Immature natural killer cell (primary cell): ENCODE measurements at regions not wholly inside any gene's neighbourhood (a gene's known extent, or its start where the extent isn't known, plus 50 kb on each side); places are given as distances from the start of the nearest gene placed in this dataset.
"Not testable (repeated sequence)": the region's sequence is repeated elsewhere in the genome, so short reads cannot be mapped to it uniquely, and the experiment has no call there.

Experiments used
- DNase-seq, 3 donors: peaks; one replicate each; pipeline ENCODE4 v3.0.0; 2022; ENCODE audit warnings: mixed read lengths in 1 of 3
- H3K27ac Mint-ChIP-seq, 6 donors: one replicate each; pipeline ENCODE4 v1.8.0; 2020; ENCODE audit warnings: mixed read lengths in 6 of 6, mild to moderate bottlenecking in 5 of 6, inconsistent platforms in 4 of 6, moderate library complexity in 3 of 6
- H3K27me3 Mint-ChIP-seq, 3 donors: one replicate each; pipeline ENCODE4 v1.8.0; 2020 to 2021; ENCODE audit warnings: low read depth in 3 of 3, mild to moderate bottlenecking in 3 of 3, mixed read lengths in 3 of 3, moderate library complexity in 3 of 3, inconsistent platforms in 1 of 3
- H3K36me3 Mint-ChIP-seq, 3 donors: one replicate each; pipeline ENCODE4 v1.8.0; 2020; ENCODE audit warnings: mixed read lengths in 3 of 3, inconsistent platforms in 2 of 3, mild to moderate bottlenecking in 2 of 3
- H3K4me1 Mint-ChIP-seq, 2 donors: one replicate each; pipeline ENCODE4 v1.8.0; 2020; ENCODE audit warnings: inconsistent platforms in 2 of 2, mild to moderate bottlenecking in 2 of 2, mixed read lengths in 2 of 2, moderate library complexity in 1 of 2
- H3K4me3 Mint-ChIP-seq, 5 donors: one replicate each; pipeline ENCODE4 v1.8.0; 2020; ENCODE audit warnings: mild to moderate bottlenecking in 5 of 5, mixed read lengths in 5 of 5, inconsistent platforms in 3 of 5, moderate library complexity in 3 of 5
- H3K9me3 Mint-ChIP-seq, 6 donors: one replicate each; pipeline ENCODE4 v1.8.0; 2020; ENCODE audit warnings: mild to moderate bottlenecking in 6 of 6, mixed read lengths in 6 of 6, inconsistent platforms in 4 of 6, moderate library complexity in 3 of 6

DNA sequence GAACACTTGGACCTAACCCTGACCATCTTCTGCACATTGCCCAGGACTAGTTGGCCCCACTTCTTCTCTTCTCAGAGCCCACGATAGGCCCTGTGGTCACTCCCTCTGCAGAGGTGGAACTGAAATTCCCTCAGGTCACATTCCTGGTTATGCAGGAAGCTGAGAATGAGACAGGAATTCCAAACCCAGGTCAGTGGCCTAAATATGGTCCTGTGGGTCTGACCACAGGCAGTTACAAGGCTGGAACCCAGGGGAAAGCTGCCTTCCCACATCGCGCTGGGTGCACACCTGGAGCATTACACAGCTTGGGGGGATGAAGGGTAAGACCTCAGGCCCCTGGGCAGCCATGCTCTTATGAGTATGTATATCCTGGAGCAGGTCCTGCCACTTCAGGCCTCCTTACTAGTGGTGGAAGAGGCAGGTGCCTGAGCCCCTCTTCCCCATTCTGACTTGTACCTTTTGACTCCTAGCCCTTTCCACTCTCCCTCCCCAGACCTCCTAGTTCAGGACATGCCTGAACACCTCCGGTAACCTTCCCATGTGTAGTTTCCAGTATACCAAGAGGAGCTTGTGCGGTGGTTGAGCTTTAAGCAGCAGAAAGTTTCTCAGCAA is 173.5 kb downstream of the ASMT start:
- no peaks in the 10 kb centered on the region for H3K4me1 Mint-ChIP-seq
- H3K27me3 Mint-ChIP-seq, result peaks cover 3 to 4% (median 3%) of the 10 kb centered on the region in 3 donors
- no peak overlapping the region for H3K4me3 Mint-ChIP-seq
- peaks cover 4 to 22% (median 11%) of the 10 kb centered on the region in 6 donors for H3K9me3 Mint-ChIP-seq
- DNase-seq, result no peak
- H3K27ac Mint-ChIP-seq, result no peak overlapping the region
- peaks cover 4 to 10% (median 8%) of the 10 kb centered on the region in 3 donors for H3K36me3 Mint-ChIP-seq

- H3K27ac Mint-ChIP-seq, result no peak overlapping the region
- no peaks in the 10 kb centered on the region for H3K9me3 Mint-ChIP-seq
- no peaks in the 10 kb centered on the region for H3K36me3 Mint-ChIP-seq
- no peak overlapping the region for H3K4me3 Mint-ChIP-seq
- H3K4me1 Mint-ChIP-seq, result no peaks in the 10 kb centered on the region
- no peak for DNase-seq
- no peaks in the 10 kb centered on the region for H3K27me3 Mint-ChIP-seq
Observed at GRCh38 chrX:1792636-1793035, 177.8 kb downstream of the ASMT start.

GRCh38 chrX:1794586-1794985 is 179.7 kb downstream of the ASMT start:
- Mint-ChIP-seq H3K27ac (no peak overlapping the region), H3K27me3 (no peaks in the 10 kb centered on the region), H3K36me3 (no peaks in the 10 kb centered on the region), H3K4me1 (no peaks in the 10 kb centered on the region), H3K9me3 (no peaks in the 10 kb centered on the region), H3K4me3 (no peak overlapping the region)
- DNase-seq, result no peak

- Mint-ChIP-seq H3K4me1 (no peaks in the 10 kb centered on the region), H3K4me3 (no peak overlapping the region), H3K27ac (no peak overlapping the region), H3K36me3 (no peaks in the 10 kb centered on the region), H3K9me3 (peaks cover 0 to 2% (median 0%) of the 10 kb centered on the region in 6 donors), H3K27me3 (peaks cover 2 to 4% (median 2%) of the 10 kb centered on the region in 3 donors)
- DNase-seq, result no peak
Observed at GRCh38 chrX:1802912-1803311, 188.1 kb downstream of the ASMT start.

GRCh38 chrX:1803741-1804140 is 188.9 kb downstream of the ASMT start:
- H3K36me3 Mint-ChIP-seq, result no peaks in the 10 kb centered on the region
- no peak for DNase-seq
- H3K27ac Mint-ChIP-seq, result no peak overlapping the region
- H3K9me3 Mint-ChIP-seq, result peaks cover 0 to 2% (median 0%) of the 10 kb centered on the region in 6 donors
- peaks cover 2 to 4% (median 2%) of the 10 kb centered on the region in 3 donors for H3K27me3 Mint-ChIP-seq
- H3K4me3 Mint-ChIP-seq, result no peak overlapping the region
- H3K4me1 Mint-ChIP-seq, result no peaks in the 10 kb centered on the region

DNA sequence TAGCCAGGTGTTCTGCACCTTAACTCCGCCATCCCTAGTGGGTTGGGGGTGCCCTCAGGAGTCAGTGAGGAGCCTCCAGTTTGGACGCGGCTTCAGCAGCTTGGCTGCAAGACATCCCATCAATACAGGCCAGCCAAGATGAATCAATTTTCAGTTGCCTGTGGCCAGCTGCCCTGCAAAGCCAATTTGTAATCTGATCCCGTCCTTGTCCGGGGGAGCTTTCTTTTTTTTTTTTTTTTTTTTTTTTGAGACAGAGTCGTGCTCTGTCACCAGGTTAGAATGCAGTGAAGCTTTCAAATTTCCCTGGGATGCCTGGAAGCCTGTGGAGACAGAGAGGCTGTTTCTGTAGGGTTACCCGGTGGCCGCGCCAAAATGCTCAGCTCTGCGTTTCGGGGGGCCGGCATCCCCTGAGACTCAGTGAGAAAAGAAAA is 192.5 kb downstream of the ASMT start:
- Mint-ChIP-seq H3K4me1 (no peaks in the 10 kb centered on the region), H3K27ac (no peak overlapping the region), H3K36me3 (no peaks in the 10 kb centered on the region), H3K4me3 (no peak overlapping the region), H3K27me3 (peaks cover 2 to 8% (median 6%) of the 10 kb centered on the region in 3 donors), H3K9me3 (peaks cover 0 to 3% (median 0%) of the 10 kb centered on the region in 6 donors)
- DNase-seq, result no peak

DNA sequence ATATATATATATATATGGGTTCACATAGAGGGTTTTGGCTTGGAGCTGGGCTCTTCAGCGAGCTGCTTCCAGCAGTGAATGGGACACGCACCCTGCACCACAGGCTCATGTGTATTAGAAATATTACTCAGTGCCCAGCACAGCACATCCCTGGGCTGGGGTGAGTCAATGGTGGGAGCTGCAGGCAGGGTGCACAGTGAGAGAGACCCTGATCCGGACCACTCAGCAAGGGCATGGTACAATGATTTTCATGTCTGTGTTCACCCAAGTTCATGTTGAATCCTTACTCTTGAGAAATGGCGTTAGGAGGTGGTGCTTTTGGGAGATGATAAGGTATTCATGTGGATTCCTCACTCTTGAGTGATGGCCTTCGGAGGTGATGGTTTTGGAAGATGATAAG is 194.7 kb downstream of the ASMT start:
- H3K27me3 Mint-ChIP-seq, result peaks cover 2 to 8% (median 6%) of the 10 kb centered on the region in 3 donors

GRCh38 chrX:1813809-1814208 is 198.9 kb downstream of the ASMT start:
- H3K27ac Mint-ChIP-seq, result peak overlapping the region in 2 of 6 donors; percentile 71 to 74
- H3K4me1 Mint-ChIP-seq, result peaks cover 0 to 3% of the 10 kb centered on the region in 2 donors
- peak overlapping the region in 2 of 5 donors; percentile 34 to 35 for H3K4me3 Mint-ChIP-seq
- peaks cover 0 to 4% (median 3%) of the 10 kb centered on the region in 3 donors for H3K27me3 Mint-ChIP-seq
- H3K9me3 Mint-ChIP-seq, result peaks cover 0 to 3% (median 0%) of the 10 kb centered on the region in 6 donors
- peak in 2 of 3 donors; percentile 5 to 58 for DNase-seq
- H3K36me3 Mint-ChIP-seq, result no peaks in the 10 kb centered on the region

More for the DNA sequence above, 194.7 kb downstream of the ASMT start:
- Mint-ChIP-seq H3K4me3 (no peak overlapping the region), H3K27ac (no peak overlapping the region), H3K4me1 (peaks cover 0 to 3% of the 10 kb centered on the region in 2 donors), H3K9me3 (peaks cover 0 to 3% (median 0%) of the 10 kb centered on the region in 6 donors), H3K36me3 (no peaks in the 10 kb centered on the region)
- DNase-seq, result no peak

DNA sequence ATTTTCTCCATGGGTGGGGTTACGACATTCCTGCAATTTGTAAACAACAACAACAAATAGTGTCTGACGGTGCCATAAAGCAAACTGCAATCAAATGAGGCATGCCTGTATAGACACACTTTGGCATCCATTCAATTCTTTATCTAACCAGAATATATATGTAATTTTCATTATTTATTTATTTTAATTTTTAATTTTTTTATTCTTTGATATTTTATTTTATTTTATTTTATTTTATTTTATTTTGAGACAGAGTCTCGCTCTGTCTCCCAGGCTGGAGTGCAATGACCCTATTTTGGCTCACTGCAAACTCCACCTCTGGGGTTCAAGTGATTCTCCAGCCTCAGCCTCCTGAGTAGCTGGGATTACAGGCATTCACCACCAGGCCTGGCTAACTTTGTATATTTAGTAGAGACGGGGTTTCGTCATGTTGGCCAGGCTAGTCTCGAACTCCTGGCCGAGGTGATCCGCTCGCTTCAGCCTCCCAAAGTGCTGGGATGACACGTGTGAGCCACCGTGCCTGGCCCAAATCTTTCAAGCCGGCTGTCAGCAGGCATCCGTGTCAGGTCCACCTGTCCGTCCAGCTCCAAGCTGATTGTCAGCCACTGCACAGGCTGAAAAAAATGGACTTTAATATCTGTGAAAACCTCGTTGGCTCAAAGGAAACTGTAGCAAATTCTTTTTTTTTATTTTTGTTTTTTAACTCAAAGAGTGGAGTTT is 200.8 kb downstream of the ASMT start:
- Mint-ChIP-seq H3K4me1 (peaks cover 0 to 3% of the 10 kb centered on the region in 2 donors), H3K9me3 (no peaks in the 10 kb centered on the region), H3K27me3 (peaks cover 0 to 4% (median 3%) of the 10 kb centered on the region in 3 donors), H3K4me3 (no peak overlapping the region), H3K27ac (no peak overlapping the region), H3K36me3 (no peaks in the 10 kb centered on the region)
- no peak for DNase-seq

DNA sequence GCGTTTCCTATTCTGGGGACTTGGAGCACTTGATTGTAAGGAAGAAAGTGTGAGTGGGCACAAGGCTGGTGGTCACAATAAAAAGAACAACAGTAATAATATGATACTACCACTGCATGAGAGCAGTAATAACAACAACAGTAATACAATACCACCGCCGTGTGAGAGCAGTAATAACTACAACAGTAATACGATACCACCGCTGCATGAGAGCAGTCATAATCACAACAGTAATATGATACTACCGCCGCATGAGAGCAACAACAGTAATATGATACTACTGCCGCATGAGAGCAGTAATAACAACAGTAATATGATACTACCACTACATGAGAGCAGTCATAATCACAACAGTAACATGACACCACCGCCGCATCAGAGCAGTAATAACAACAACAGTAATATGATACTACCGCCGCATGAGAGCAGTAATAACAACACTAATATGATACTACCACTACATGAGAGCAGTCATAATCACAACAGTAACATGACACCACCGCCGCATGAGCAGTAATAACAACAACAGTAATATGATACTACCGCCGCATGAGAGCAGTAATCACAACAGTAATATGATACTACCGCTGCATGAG is 201.6 kb downstream of the ASMT start:
- not testable (repeated sequence) for H3K27me3 Mint-ChIP-seq, H3K36me3 Mint-ChIP-seq, H3K4me3 Mint-ChIP-seq, H3K27ac Mint-ChIP-seq, H3K4me1 Mint-ChIP-seq, H3K9me3 Mint-ChIP-seq, DNase-seq

GRCh38 chrX:1821846-1822245 is 207.0 kb downstream of the ASMT start:
- no peak for DNase-seq
- H3K4me3 Mint-ChIP-seq, result no peak overlapping the region
- H3K27me3 Mint-ChIP-seq, result peaks cover 0 to 5% (median 0%) of the 10 kb centered on the region in 3 donors
- no peaks in the 10 kb centered on the region for H3K9me3 Mint-ChIP-seq
- H3K36me3 Mint-ChIP-seq, result no peaks in the 10 kb centered on the region
- H3K4me1 Mint-ChIP-seq, result no peaks in the 10 kb centered on the region
- no peak overlapping the region for H3K27ac Mint-ChIP-seq

DNA sequence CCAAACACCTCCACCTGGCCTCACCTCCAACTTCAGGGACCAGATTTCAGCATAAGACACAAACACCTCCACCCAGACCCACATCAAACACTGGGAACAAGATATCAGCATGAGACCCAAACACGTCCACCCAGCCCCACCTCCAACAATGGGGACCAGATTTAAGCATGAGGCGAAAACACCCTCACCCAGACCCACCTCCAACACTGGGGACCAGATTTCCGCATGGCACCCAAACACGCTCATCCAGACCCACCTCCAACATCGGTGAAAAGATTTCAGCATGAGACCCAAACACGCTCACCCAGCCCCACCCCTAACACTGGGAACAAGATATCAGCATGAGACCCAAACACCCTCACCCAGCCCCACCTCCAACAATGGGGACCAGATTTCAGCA is 210.0 kb downstream of the ASMT start:
- Mint-ChIP-seq H3K4me1 (no peaks in the 10 kb centered on the region), H3K36me3 (no peaks in the 10 kb centered on the region), H3K4me3 (no peak overlapping the region), H3K27me3 (peaks cover 0 to 5% (median 0%) of the 10 kb centered on the region in 3 donors), H3K27ac (no peak overlapping the region), H3K9me3 (no peaks in the 10 kb centered on the region)
- DNase-seq, result no peak

GRCh38 chrX:1833656-1834360 is 218.9 kb downstream of the ASMT start:
- H3K36me3 Mint-ChIP-seq, result peaks cover 0 to 3% (median 0%) of the 10 kb centered on the region in 3 donors
- H3K4me3 Mint-ChIP-seq, result no peak overlapping the region
- H3K9me3 Mint-ChIP-seq, result peaks cover 0 to 8% (median 2%) of the 10 kb centered on the region in 6 donors
- DNase-seq, result no peak
- H3K4me1 Mint-ChIP-seq, result no peaks in the 10 kb centered on the region
- peaks cover 0 to 2% (median 0%) of the 10 kb centered on the region in 3 donors for H3K27me3 Mint-ChIP-seq
- H3K27ac Mint-ChIP-seq, result no peak overlapping the region

- DNase-seq, result no peak
- peaks cover 0 to 3% (median 0%) of the 10 kb centered on the region in 3 donors for H3K36me3 Mint-ChIP-seq
- H3K9me3 Mint-ChIP-seq, result peaks cover 0 to 8% (median 2%) of the 10 kb centered on the region in 6 donors
- H3K27me3 Mint-ChIP-seq, result peaks cover 0 to 2% (median 0%) of the 10 kb centered on the region in 3 donors
- no peaks in the 10 kb centered on the region for H3K4me1 Mint-ChIP-seq
- H3K4me3 Mint-ChIP-seq, result no peak overlapping the region
- H3K27ac Mint-ChIP-seq, result no peak overlapping the region
Observed at GRCh38 chrX:1835056-1835455, 220.2 kb downstream of the ASMT start.
